ENCODE measurements at regions not wholly inside any gene's neighbourhood (a gene's known extent, or its start where the extent isn't known, plus 50 kb on each side); places are given as distances from the start of the nearest gene placed in this dataset.

DNA sequence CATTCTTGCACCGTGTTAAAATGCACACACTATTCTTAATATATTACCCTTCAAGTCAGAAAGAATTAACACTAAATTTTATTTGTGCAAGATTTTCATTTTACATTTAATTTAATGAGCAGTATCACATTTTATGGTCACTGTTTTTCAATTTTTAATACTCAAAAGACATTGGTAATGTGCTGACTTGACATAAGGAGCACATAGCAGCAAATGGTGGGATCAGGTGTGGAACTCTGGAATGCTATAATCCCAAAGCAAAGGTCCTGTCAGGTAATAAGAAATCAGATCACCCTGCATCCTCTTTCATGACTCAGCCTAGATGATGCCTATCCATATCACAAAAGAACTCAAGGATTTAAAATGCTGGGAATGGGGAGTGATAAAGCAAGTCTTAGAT, 55.6 kb upstream of the SPAG16 start:
- H3K4me1 ChIP-seq (ENCODE audit: control insufficient read depth, insufficient read depth, low read length): no peaks in the 10 kb centered on the region
- no peak overlapping the region for H3K27ac ChIP-seq (ENCODE audit: low read length)
- no peaks in the 10 kb centered on the region for H3K9me3 ChIP-seq (ENCODE audit: control insufficient read depth, low read depth, low read length)
- 50% methylated on average over 1 of the region's 1 CpG for WGBS (ENCODE audit: insufficient coverage, low lambda C conversion rate)
- DNase-seq: no peak
- no peaks in the 10 kb centered on the region for H3K36me3 ChIP-seq (ENCODE audit: control insufficient read depth, insufficient read depth, low read length)
- H3K27me3 ChIP-seq (ENCODE audit: control insufficient read depth, insufficient read depth, low read length): no peaks in the 10 kb centered on the region
- no peak overlapping the region for H3K4me3 ChIP-seq (ENCODE audit: low read length)

DNA sequence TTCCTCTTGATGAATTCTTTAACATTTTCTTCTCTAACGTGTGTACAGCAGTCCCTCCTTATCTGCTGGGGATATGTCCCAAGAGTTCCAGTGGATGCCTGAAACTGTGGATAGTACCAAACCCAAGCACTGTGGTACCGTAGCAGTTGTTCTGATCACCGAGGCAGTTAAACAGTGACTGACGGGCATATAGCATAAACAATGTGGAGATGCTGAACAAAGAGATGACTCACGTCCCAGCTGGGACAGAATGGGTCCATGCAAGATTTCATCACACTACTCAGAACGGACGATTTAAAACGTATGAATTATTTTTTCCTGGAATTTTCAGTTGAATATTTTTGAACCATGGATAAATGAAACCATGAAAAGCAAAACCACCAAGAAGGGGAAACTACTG, 54.5 kb upstream of the SPAG16 start:
- Histone ChIP-seq H3K4me3 (ENCODE audit: low read length) (no peak overlapping the region), H3K9me3 (ENCODE audit: control insufficient read depth, low read depth, low read length) (no peaks in the 10 kb centered on the region), H3K27me3 (ENCODE audit: control insufficient read depth, insufficient read depth, low read length) (no peaks in the 10 kb centered on the region), H3K27ac (ENCODE audit: low read length) (no peak overlapping the region), H3K36me3 (ENCODE audit: control insufficient read depth, insufficient read depth, low read length) (no peaks in the 10 kb centered on the region), H3K4me1 (ENCODE audit: control insufficient read depth, insufficient read depth, low read length) (no peaks in the 10 kb centered on the region)
- no CpG with 5 or more reads among the region's 8 CpGs for WGBS (ENCODE audit: insufficient coverage, low lambda C conversion rate)
- no peak for DNase-seq

DNA sequence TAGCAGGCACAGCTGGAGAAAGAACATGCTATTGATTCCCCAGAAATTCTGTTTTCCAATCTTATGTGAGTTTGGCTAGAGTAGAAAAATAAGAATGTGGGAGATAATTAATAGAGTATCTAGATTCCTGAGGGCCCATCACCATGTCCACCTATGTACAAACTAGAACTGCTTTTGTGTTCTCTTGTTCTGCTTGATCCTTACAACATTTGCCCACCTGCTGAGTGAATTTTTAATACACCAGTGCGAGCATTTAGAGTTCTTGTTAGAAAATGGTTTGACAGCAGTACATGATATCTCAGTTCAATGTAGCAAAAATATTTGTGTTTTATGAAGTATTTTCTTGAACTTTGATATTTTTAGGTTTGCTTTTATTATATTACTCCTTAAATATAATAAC, 52.3 kb upstream of the SPAG16 start:
- H3K9me3 ChIP-seq (ENCODE audit: control insufficient read depth, low read depth, low read length): no peaks in the 10 kb centered on the region
- H3K36me3 ChIP-seq (ENCODE audit: control insufficient read depth, insufficient read depth, low read length): no peaks in the 10 kb centered on the region
- no CpG with 5 or more reads among the region's 1 CpG for WGBS (ENCODE audit: insufficient coverage, low lambda C conversion rate)
- no peaks in the 10 kb centered on the region for H3K4me1 ChIP-seq (ENCODE audit: control insufficient read depth, insufficient read depth, low read length)
- DNase-seq: no peak
- H3K27me3 ChIP-seq (ENCODE audit: control insufficient read depth, insufficient read depth, low read length): no peaks in the 10 kb centered on the region
- H3K27ac ChIP-seq (ENCODE audit: low read length): no peak overlapping the region
- H3K4me3 ChIP-seq (ENCODE audit: low read length): no peak overlapping the region

GRCh38 chr2:213232649-213233437, 51.4 kb upstream of the SPAG16 start:
- H3K9me3 ChIP-seq (ENCODE audit: control insufficient read depth, low read depth, low read length): no peaks in the 10 kb centered on the region
- 95% methylated on average over 2 of the region's 8 CpGs for WGBS (ENCODE audit: insufficient coverage, low lambda C conversion rate)
- no peak overlapping the region for H3K27ac ChIP-seq (ENCODE audit: low read length)
- peak; percentile 3 to 9 for DNase-seq
- H3K27me3 ChIP-seq (ENCODE audit: control insufficient read depth, insufficient read depth, low read length): no peaks in the 10 kb centered on the region
- H3K4me3 ChIP-seq (ENCODE audit: low read length): no peak overlapping the region
- no peaks in the 10 kb centered on the region for H3K4me1 ChIP-seq (ENCODE audit: control insufficient read depth, insufficient read depth, low read length)
- H3K36me3 ChIP-seq (ENCODE audit: control insufficient read depth, insufficient read depth, low read length): no peaks in the 10 kb centered on the region

GRCh38 chr2:213233438-213234330, 50.6 kb upstream of the SPAG16 start:
- 69% methylated on average over 2 of the region's 2 CpGs for WGBS (ENCODE audit: insufficient coverage, low lambda C conversion rate)
- H3K9me3 ChIP-seq (ENCODE audit: control insufficient read depth, low read depth, low read length): no peaks in the 10 kb centered on the region

More at GRCh38 chr2:213233438-213234330, 50.6 kb upstream of the SPAG16 start:
- Histone ChIP-seq H3K27ac (ENCODE audit: low read length) (no peak overlapping the region), H3K4me1 (ENCODE audit: control insufficient read depth, insufficient read depth, low read length) (no peaks in the 10 kb centered on the region), H3K36me3 (ENCODE audit: control insufficient read depth, insufficient read depth, low read length) (no peaks in the 10 kb centered on the region), H3K27me3 (ENCODE audit: control insufficient read depth, insufficient read depth, low read length) (no peaks in the 10 kb centered on the region), H3K4me3 (ENCODE audit: low read length) (no peak overlapping the region)
- DNase-seq: no peak

Data from large intestine (tissue), 3 donors.